ENCODE measurements at regions not wholly inside any gene's neighbourhood (a gene's known extent, or its start where the extent isn't known, plus 50 kb on each side); places are given as distances from the start of the nearest gene placed in this dataset.

DNA sequence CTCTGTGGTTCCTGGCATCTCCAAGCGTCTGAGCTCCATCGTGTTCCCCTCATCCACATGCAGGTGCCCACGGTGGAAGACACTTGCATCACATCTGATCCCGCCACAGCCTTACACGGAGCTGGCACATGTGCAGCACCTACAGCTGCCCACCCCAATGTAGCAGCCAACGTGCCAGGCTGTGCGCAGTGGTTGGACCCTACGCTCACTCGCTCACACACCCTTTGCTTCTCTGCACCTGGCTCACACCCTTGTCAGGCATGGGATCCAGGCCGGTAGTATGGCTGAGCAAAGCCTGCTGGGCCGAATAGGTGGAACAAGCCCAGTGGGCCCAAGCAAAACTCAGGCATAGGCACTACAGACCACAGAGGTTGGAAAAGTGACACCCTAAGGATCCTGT is 567.2 kb downstream of the FSCB start:
- Histone ChIP-seq H3K4me3 (ENCODE audit: low read depth in 1 of 2, low read length in 2 of 2) (no peak overlapping the region), H3K27me3 (ENCODE audit: insufficient read depth, low read length, poor library complexity) (no peaks in the 10 kb centered on the region), H3K79me2 (ENCODE audit: insufficient read depth, low read length) (no peaks in the 10 kb centered on the region), H3K27ac (ENCODE audit: low read length) (no peak overlapping the region), H3K9ac (ENCODE audit: low read depth, low read length) (no peak overlapping the region), H4K20me1 (ENCODE audit: insufficient read depth, low read length) (no peaks in the 10 kb centered on the region), H3K36me3 (ENCODE audit: insufficient read depth, low read length) (no peaks in the 10 kb centered on the region), H3K4me1 (ENCODE audit: insufficient read depth, low read length) (no peaks in the 10 kb centered on the region), H2AFZ (ENCODE audit: low read depth, low read length) (no peak overlapping the region), H3K9me3 (ENCODE audit: insufficient read depth, low read length, severe bottlenecking) (no peaks in the 10 kb centered on the region), H3K4me2 (ENCODE audit: insufficient read depth, low read length) (no peak overlapping the region)
- ATAC-seq (ENCODE audit: insufficient read depth, low read depth) = no peak
- TF ChIP-seq EZH2 (IDR thresholded peaks at IDR 0.05; ENCODE audit: borderline replicate concordance, low read depth, low read length, severe bottlenecking) = no peak
- TF ChIP-seq, protein P1, sequence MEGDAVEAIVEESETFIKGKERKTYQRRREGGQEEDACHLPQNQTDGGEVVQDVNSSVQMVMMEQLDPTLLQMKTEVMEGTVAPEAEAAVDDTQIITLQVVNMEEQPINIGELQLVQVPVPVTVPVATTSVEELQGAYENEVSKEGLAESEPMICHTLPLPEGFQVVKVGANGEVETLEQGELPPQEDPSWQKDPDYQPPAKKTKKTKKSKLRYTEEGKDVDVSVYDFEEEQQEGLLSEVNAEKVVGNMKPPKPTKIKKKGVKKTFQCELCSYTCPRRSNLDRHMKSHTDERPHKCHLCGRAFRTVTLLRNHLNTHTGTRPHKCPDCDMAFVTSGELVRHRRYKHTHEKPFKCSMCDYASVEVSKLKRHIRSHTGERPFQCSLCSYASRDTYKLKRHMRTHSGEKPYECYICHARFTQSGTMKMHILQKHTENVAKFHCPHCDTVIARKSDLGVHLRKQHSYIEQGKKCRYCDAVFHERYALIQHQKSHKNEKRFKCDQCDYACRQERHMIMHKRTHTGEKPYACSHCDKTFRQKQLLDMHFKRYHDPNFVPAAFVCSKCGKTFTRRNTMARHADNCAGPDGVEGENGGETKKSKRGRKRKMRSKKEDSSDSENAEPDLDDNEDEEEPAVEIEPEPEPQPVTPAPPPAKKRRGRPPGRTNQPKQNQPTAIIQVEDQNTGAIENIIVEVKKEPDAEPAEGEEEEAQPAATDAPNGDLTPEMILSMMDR (IDR thresholded peaks at IDR 0.05; ENCODE audit: borderline replicate concordance, extremely low read depth, low read length, poor library complexity, severe bottlenecking) = no peak
- no peak for DNase-seq

DNA sequence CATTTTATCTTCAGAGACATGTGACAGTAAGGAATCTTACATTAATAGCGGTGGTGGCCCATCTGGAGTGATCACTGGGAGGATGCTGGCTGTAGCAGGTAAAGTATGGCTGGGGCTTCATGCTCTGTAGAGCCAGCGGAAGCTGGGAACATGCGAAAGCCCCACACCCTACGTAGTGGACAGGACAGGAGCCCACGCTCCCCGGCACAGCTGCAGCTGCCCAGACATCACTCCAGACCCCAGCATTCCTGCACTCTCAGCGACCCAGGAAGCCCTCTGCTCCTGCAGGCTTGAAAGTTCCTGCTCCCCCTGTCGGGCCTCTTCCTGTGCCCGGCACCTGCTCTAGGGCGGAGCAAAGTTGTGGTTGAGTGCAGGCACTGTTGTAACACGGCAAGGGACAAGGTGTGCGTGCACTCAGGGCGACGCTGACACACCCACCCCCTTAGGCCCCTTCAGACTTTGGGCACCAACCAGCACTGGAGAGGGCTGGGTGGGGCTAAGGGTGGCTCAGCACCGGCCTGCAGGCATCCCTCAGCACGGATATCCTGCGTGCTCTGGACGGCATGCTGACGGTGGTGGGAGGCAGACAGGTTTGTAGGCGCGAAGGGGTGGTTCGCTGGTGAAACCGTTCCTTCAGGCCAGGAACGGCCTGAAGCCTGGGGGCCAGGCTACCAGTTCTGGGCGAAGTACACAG is 568.3 kb downstream of the FSCB start:
- no peak overlapping the region for H3K27ac ChIP-seq (ENCODE audit: low read length)
- no peaks in the 10 kb centered on the region for H3K27me3 ChIP-seq (ENCODE audit: insufficient read depth, low read length, poor library complexity)
- no peaks in the 10 kb centered on the region for H4K20me1 ChIP-seq (ENCODE audit: insufficient read depth, low read length)
- ATAC-seq (ENCODE audit: insufficient read depth, low read depth) (no peak), DNase-seq (no peak)
- TF ChIP-seq EZH2 (IDR thresholded peaks at IDR 0.05; ENCODE audit: borderline replicate concordance, low read depth, low read length, severe bottlenecking) = no peak
- no peaks in the 10 kb centered on the region for H3K4me1 ChIP-seq (ENCODE audit: insufficient read depth, low read length)
- no peak overlapping the region for H3K4me3 ChIP-seq (ENCODE audit: low read depth in 1 of 2, low read length in 2 of 2)
- H3K9me3 ChIP-seq (ENCODE audit: insufficient read depth, low read length, severe bottlenecking) = no peaks in the 10 kb centered on the region
- H3K36me3 ChIP-seq (ENCODE audit: insufficient read depth, low read length) = no peaks in the 10 kb centered on the region
- H3K79me2 ChIP-seq (ENCODE audit: insufficient read depth, low read length) = no peaks in the 10 kb centered on the region
- H2AFZ ChIP-seq (ENCODE audit: low read depth, low read length) = no peak overlapping the region
- no peak overlapping the region for H3K4me2 ChIP-seq (ENCODE audit: insufficient read depth, low read length)
- H3K9ac ChIP-seq (ENCODE audit: low read depth, low read length) = no peak overlapping the region

GRCh38 chr14:43937001-43937400 is 570.1 kb downstream of the FSCB start:
- Histone ChIP-seq H3K4me2 (ENCODE audit: insufficient read depth, low read length) (no peak overlapping the region), H2AFZ (ENCODE audit: low read depth, low read length) (no peak overlapping the region), H3K9ac (ENCODE audit: low read depth, low read length) (no peak overlapping the region), H3K4me1 (ENCODE audit: insufficient read depth, low read length) (no peaks in the 10 kb centered on the region), H3K36me3 (ENCODE audit: insufficient read depth, low read length) (no peaks in the 10 kb centered on the region), H3K79me2 (ENCODE audit: insufficient read depth, low read length) (no peaks in the 10 kb centered on the region), H3K9me3 (ENCODE audit: insufficient read depth, low read length, severe bottlenecking) (no peaks in the 10 kb centered on the region), H3K27ac (ENCODE audit: low read length) (no peak overlapping the region), H3K27me3 (ENCODE audit: insufficient read depth, low read length, poor library complexity) (no peaks in the 10 kb centered on the region), H4K20me1 (ENCODE audit: insufficient read depth, low read length) (no peaks in the 10 kb centered on the region), H3K4me3 (ENCODE audit: low read depth in 1 of 2, low read length in 2 of 2) (no peak overlapping the region)
- ATAC-seq (ENCODE audit: insufficient read depth, low read depth) (no peak), DNase-seq (no peak)
- TF ChIP-seq, protein P1 (IDR thresholded peaks at IDR 0.05; ENCODE audit: borderline replicate concordance, extremely low read depth, low read length, poor library complexity, severe bottlenecking) = no peak
- no peak for TF ChIP-seq EZH2 (IDR thresholded peaks at IDR 0.05; ENCODE audit: borderline replicate concordance, low read depth, low read length, severe bottlenecking)

GRCh38 chr14:43934102-43934501 is 573.0 kb downstream of the FSCB start:
- Histone ChIP-seq H3K4me2 (ENCODE audit: insufficient read depth, low read length) (no peak overlapping the region), H3K4me3 (ENCODE audit: low read depth in 1 of 2, low read length in 2 of 2) (no peak overlapping the region), H3K9me3 (ENCODE audit: insufficient read depth, low read length, severe bottlenecking) (no peaks in the 10 kb centered on the region), H3K36me3 (ENCODE audit: insufficient read depth, low read length) (no peaks in the 10 kb centered on the region), H3K9ac (ENCODE audit: low read depth, low read length) (no peak overlapping the region), H3K27ac (ENCODE audit: low read length) (no peak overlapping the region), H3K27me3 (ENCODE audit: insufficient read depth, low read length, poor library complexity) (no peaks in the 10 kb centered on the region), H3K79me2 (ENCODE audit: insufficient read depth, low read length) (no peaks in the 10 kb centered on the region), H4K20me1 (ENCODE audit: insufficient read depth, low read length) (no peaks in the 10 kb centered on the region), H3K4me1 (ENCODE audit: insufficient read depth, low read length) (no peaks in the 10 kb centered on the region), H2AFZ (ENCODE audit: low read depth, low read length) (no peak overlapping the region)
- no peak for TF ChIP-seq EZH2 (IDR thresholded peaks at IDR 0.05; ENCODE audit: borderline replicate concordance, low read depth, low read length, severe bottlenecking)
- TF ChIP-seq, protein P1 (IDR thresholded peaks at IDR 0.05; ENCODE audit: borderline replicate concordance, extremely low read depth, low read length, poor library complexity, severe bottlenecking) = no peak
- ATAC-seq (ENCODE audit: insufficient read depth, low read depth) = no peak
- no peak for DNase-seq

All from DND-41 (cell line).